ENCODE measurements at regions not wholly inside any gene's neighbourhood (a gene's known extent, or its start where the extent isn't known, plus 50 kb on each side); places are given as distances from the start of the nearest gene placed in this dataset.

DNA sequence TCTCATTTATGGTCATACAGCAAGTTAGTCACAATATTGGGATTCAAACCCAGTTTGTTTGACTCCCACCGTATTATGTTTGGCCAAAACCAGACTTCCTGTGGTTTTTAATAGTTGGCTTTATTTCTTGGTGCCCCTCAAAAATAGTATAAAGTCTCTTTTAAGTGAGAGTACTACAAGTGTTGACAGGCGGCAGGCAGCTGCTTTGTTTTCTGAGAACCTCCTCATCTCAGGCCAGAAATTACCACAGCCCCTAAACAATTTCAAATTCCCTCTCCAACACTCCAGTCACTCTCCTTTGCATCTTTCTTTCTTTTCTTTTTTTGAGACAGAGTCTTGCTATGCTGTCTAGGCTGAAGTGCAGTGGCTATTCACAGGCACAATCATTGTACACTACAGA lies 121.5 kb downstream of the POLR2M start:
- Mint-ChIP-seq H3K4me1 (ENCODE audit: low read depth) (peaks cover 10% of the 10 kb centered on the region), H3K27ac (no peak overlapping the region), H3K36me3 (ENCODE audit: low read depth) (no peaks in the 10 kb centered on the region), H3K27me3 (ENCODE audit: low read depth) (peaks cover 18% of the 10 kb centered on the region), H3K9me3 (no peaks in the 10 kb centered on the region), H3K4me3 (ENCODE audit: low read depth) (no peak overlapping the region)
- no peak for DNase-seq (ENCODE audit: low spot score)
- intact Hi-C loops (cut with micrococcal nuclease): no loop called here

DNA sequence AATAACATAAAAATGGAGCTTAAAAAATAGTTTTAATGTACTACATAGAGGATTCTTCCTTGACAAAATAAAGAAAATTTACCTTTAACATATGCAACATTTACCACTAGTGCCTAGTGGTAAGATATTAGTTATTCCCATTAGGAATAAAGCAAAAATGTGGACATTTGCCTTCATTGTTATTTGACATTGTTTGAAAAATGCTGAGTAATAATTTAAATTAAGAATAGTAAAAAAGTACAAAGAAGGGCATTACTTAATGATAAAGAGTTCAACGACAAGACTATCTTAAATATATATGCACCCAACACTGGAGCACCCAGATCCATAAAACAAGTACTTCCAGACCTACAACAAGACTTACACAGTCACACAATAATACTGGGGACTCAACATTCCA lies 125.7 kb downstream of the POLR2M start:
- DNase-seq (ENCODE audit: low spot score): no peak
- Mint-ChIP-seq H3K4me3 (ENCODE audit: low read depth) (no peak overlapping the region), H3K27me3 (ENCODE audit: low read depth) (peaks cover 26% of the 10 kb centered on the region), H3K36me3 (ENCODE audit: low read depth) (no peaks in the 10 kb centered on the region), H3K9me3 (peaks cover 10% of the 10 kb centered on the region), H3K27ac (no peak overlapping the region), H3K4me1 (ENCODE audit: low read depth) (peaks cover 6% of the 10 kb centered on the region)
- intact Hi-C loops (cut with micrococcal nuclease): no loop called here

DNA sequence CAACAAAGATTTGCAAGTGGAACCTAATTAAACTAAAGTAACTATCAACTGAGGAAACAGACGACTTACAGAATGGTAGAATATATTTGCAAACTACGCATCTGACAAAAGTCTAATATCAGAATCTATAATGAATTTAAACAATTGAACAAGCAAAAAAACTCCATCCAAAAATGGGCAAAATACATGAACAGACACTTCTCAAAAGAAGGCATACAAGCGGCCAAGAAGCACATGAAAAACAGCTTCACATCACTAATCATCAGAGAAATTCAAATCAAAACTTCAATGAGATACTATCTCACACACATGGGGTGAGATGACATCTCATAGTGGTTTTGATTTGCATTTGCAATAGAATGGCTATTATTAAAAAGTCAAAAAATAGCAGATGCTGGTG lies 128.6 kb downstream of the POLR2M start:
- Mint-ChIP-seq H3K27me3 (ENCODE audit: low read depth) (peaks cover 26% of the 10 kb centered on the region), H3K27ac (no peak overlapping the region), H3K36me3 (ENCODE audit: low read depth) (no peaks in the 10 kb centered on the region), H3K4me3 (ENCODE audit: low read depth) (no peak overlapping the region), H3K4me1 (ENCODE audit: low read depth) (no peaks in the 10 kb centered on the region), H3K9me3 (peaks cover 10% of the 10 kb centered on the region)
- DNase-seq (ENCODE audit: low spot score): no peak
- intact Hi-C loops (cut with micrococcal nuclease): no loop called here

DNA sequence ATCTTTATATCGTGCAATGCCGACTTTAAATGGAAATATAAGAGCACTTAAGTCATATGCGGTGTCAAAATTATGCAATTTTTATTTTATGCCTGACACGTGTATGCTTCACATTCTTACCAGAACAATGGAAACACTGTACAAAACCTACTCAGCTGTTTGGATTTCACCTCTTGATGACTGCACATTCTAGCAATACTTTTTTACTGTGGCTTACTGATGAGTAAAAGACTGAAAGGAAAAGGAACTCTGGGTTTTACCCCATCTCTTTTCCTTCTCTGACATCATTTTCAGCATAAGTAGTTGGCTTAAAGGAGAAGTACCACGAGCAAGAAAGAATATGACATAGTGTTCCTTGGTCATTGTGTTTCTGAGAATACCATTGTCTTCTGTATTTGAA lies 142.8 kb downstream of the POLR2M start:
- intact Hi-C loops (cut with micrococcal nuclease): no loop called here
- Mint-ChIP-seq H3K27me3 (ENCODE audit: low read depth) (peaks cover 33% of the 10 kb centered on the region), H3K36me3 (ENCODE audit: low read depth) (no peaks in the 10 kb centered on the region), H3K4me1 (ENCODE audit: low read depth) (no peaks in the 10 kb centered on the region), H3K9me3 (no peaks in the 10 kb centered on the region), H3K4me3 (ENCODE audit: low read depth) (no peak overlapping the region), H3K27ac (no peak overlapping the region)
- no peak for DNase-seq (ENCODE audit: low spot score)

DNA sequence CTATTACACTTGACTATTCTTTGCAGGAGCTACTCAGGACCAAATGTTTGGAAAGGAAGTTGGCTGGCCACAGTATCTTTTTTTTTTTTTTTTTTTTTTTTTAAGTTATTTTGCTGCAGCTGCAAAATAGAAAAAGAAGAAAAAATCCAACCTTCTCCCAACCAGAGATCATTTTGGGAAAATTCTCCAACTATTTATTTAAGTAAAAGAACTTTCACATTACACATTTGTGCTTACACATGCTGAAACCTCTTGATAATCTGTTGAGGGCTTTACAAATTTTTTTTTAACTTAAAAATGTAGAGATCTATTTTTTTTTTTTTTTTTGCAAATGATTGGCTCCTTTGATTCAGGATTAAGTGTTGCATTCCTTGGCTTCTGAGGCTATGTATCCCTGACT lies 148.0 kb downstream of the POLR2M start:
- DNase-seq (ENCODE audit: low spot score): no peak
- Mint-ChIP-seq H3K27ac (no peak overlapping the region), H3K4me3 (ENCODE audit: low read depth) (no peak overlapping the region), H3K4me1 (ENCODE audit: low read depth) (peaks cover 2% of the 10 kb centered on the region), H3K36me3 (ENCODE audit: low read depth) (no peaks in the 10 kb centered on the region), H3K27me3 (ENCODE audit: low read depth) (peaks cover 35% of the 10 kb centered on the region), H3K9me3 (no peaks in the 10 kb centered on the region)
- intact Hi-C loops (cut with micrococcal nuclease): no loop called here

DNA sequence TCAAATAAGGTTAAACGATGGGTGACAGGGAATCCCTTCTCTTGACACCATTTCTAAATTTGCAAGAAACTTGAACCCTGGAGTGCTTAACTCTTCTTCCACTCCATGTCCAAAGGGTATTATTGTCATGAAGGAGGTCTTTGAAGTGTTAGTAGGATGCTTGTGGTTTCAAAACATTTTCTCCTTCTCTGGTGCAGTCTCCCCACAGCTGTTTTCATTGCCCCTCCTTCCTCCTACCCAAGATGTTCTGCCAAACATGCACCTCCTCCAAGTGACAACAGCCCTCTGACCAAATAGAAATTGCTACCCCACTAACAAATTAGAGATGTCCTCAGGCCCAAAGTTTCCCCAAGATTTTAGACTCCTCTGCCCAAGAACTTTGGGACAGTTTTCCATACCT lies 151.4 kb downstream of the POLR2M start:
- intact Hi-C loops (cut with micrococcal nuclease): no loop called here
- H3K4me3 Mint-ChIP-seq (ENCODE audit: low read depth): no peak overlapping the region
- no peaks in the 10 kb centered on the region for H3K9me3 Mint-ChIP-seq
- H3K27me3 Mint-ChIP-seq (ENCODE audit: low read depth): peaks cover 46% of the 10 kb centered on the region
- H3K4me1 Mint-ChIP-seq (ENCODE audit: low read depth): peaks cover 2% of the 10 kb centered on the region
- no peak for DNase-seq (ENCODE audit: low spot score)
- H3K27ac Mint-ChIP-seq: no peak overlapping the region
- H3K36me3 Mint-ChIP-seq (ENCODE audit: low read depth): no peaks in the 10 kb centered on the region

DNA sequence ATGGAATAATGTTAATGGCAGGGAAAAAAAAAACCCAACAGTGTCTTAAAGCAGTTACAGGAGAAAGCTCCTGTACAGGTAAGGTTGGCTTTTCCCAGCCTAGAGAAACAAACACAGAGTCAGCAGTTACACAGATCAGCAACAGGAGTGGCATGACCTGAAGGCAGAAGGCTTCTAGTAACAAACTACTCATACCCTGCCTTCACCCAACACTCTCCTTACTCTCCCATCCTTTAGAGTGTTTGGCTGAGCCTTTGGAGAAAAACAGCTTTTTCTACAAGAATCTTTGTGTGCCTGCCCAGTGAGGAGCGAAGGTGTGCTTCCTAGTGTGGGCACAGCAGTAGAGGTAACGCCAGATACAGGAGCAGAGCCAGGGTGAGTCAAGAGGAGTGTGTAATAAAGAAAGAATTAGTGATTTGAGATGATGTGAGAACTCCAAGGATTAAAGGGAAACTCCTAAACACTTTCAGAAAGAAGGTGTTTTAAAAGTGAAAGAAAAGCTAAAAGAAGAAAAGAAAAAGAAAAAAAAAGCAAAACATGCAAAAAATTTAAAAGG lies 152.7 kb downstream of the POLR2M start:
- H3K36me3 Mint-ChIP-seq (ENCODE audit: low read depth): no peaks in the 10 kb centered on the region
- H3K4me3 Mint-ChIP-seq (ENCODE audit: low read depth): no peak overlapping the region
- no peak for DNase-seq (ENCODE audit: low spot score)
- no peaks in the 10 kb centered on the region for H3K9me3 Mint-ChIP-seq
- H3K27ac Mint-ChIP-seq: no peak overlapping the region
- peaks cover 39% of the 10 kb centered on the region for H3K27me3 Mint-ChIP-seq (ENCODE audit: low read depth)
- peaks cover 2% of the 10 kb centered on the region for H3K4me1 Mint-ChIP-seq (ENCODE audit: low read depth)
- intact Hi-C loops (cut with micrococcal nuclease): no loop called here

DNA sequence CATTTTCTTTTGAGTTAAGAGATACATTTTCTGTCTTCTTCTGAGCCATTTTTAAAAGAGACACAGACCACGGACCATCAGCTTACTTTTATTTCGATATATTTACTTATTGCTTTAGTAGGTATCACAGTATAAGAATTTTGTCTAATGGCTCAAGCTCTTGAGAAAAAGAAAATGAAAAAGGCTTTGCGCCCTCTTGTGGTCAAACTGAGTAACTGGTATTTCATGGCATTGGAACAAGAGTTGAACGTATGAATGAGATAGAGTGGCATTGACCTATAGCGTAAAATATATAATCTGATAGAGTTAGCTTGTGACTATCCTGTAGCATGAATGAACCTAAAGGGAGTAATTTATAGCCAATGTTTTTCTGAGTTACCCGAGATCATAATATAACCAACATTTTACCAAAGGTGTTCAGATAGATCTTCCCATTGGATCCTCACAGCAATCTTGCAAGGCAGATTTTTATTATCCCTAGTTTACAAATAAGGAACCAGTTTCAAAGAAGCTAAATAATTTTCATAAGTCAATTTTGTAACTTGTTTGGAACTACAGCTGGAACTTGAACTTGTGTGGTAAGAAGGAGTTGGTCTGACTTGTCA lies 154.6 kb downstream of the POLR2M start:
- Mint-ChIP-seq H3K27me3 (ENCODE audit: low read depth) (peaks cover 46% of the 10 kb centered on the region), H3K9me3 (no peaks in the 10 kb centered on the region), H3K36me3 (ENCODE audit: low read depth) (no peaks in the 10 kb centered on the region), H3K4me3 (ENCODE audit: low read depth) (no peak overlapping the region), H3K4me1 (ENCODE audit: low read depth) (peaks cover 6% of the 10 kb centered on the region), H3K27ac (no peak overlapping the region)
- no peak for DNase-seq (ENCODE audit: low spot score)
- intact Hi-C loops (cut with micrococcal nuclease): loop anchor here (2.0 to 5.0 kb wide), 3 partner anchors 112 to 302 kb away; no protein-coding TSS in a partner anchor

DNA sequence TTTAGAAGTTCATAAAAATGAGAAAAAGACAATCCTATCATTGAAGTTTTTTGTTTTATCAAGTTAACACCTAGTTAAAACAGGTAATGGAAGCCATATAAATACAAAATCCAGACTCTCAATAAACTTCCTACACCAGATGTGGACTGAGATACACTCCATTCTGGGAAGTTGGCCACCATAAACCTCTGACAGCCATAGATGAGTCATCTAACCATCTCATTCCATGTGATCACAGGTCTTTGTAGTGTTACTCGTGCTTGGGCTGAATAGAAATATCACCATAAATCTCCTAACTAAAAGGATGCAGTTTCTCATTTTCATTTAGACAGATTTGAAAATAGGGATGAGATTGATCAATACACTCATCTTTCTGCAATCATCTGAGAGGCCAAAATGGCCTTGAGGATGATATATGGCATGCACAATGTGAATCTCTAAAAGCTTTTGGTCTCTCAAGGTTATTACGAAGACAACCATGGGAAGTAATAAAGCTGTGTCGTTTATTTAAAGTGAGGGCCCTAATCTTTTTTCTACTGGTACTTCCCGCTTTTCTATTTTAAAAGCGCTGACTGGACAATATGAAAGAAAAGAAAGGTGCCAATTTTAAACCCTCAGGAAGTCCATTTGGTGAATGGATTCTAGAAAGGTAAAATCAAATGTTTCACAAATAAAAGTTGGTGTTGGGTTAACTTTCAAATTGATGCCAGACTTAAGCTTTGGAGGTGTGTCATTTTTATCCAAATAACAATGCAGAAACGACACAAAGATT lies 155.5 kb downstream of the POLR2M start:
- Mint-ChIP-seq H3K27me3 (ENCODE audit: low read depth) (peaks cover 48% of the 10 kb centered on the region), H3K4me3 (ENCODE audit: low read depth) (no peak overlapping the region), H3K9me3 (no peaks in the 10 kb centered on the region), H3K36me3 (ENCODE audit: low read depth) (no peaks in the 10 kb centered on the region), H3K27ac (no peak overlapping the region), H3K4me1 (ENCODE audit: low read depth) (peaks cover 6% of the 10 kb centered on the region)
- intact Hi-C loops (cut with micrococcal nuclease): loop anchor here (2.0 to 5.0 kb wide), 3 partner anchors 113 to 303 kb away; no protein-coding TSS in a partner anchor
- DNase-seq (ENCODE audit: low spot score): no peak

DNA sequence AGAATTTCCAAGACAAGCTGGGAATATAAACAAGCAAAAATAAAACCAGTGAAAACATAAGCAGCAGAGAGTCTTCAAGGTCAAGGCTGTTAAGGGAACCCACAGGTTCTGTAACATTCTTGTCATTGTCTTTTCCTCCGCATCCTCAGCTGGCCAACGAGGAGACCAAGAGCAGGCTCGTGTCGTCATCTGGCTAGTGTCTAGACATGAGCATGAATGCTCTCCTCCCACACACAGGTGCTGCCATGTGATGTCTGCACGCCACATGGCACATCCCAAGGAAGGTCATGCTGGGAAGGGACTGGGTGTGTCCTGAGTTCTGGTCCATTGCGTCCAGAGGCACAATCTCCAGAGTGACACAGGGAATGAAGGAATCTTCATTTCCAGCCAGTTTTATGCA lies 156.2 kb downstream of the POLR2M start:
- peaks cover 7% of the 10 kb centered on the region for H3K4me1 Mint-ChIP-seq (ENCODE audit: low read depth)
- intact Hi-C loops (cut with micrococcal nuclease): loop anchor here (5.0 kb wide), 1 partner anchor 130 kb away; no protein-coding TSS in a partner anchor
- H3K9me3 Mint-ChIP-seq: no peaks in the 10 kb centered on the region
- no peaks in the 10 kb centered on the region for H3K36me3 Mint-ChIP-seq (ENCODE audit: low read depth)
- no peak for DNase-seq (ENCODE audit: low spot score)
- peaks cover 49% of the 10 kb centered on the region for H3K27me3 Mint-ChIP-seq (ENCODE audit: low read depth)
- no peak overlapping the region for H3K27ac Mint-ChIP-seq
- no peak overlapping the region for H3K4me3 Mint-ChIP-seq (ENCODE audit: low read depth)

DNA sequence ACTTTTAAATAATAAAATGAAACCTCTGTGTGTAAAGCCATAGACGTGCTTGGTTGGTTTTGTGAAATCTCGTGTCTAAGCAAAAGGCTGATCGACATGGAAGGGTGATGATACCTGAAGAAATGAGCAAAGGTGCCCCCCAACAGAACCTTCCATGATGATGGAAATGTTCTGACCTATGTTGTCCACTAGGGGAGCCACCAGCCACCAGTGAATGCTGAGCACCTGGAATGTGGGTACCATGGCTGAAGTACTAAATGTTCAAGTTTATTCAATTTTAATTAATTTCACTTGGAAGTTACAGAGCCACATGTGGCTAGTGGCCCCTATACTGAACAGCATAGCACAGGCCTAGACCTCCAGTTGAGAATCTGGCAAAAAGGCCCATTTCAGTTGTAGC lies 158.8 kb downstream of the POLR2M start:
- H3K4me3 Mint-ChIP-seq (ENCODE audit: low read depth): no peak overlapping the region
- no peaks in the 10 kb centered on the region for H3K36me3 Mint-ChIP-seq (ENCODE audit: low read depth)
- intact Hi-C loops (cut with micrococcal nuclease): no loop called here
- H3K27me3 Mint-ChIP-seq (ENCODE audit: low read depth): peaks cover 52% of the 10 kb centered on the region
- H3K9me3 Mint-ChIP-seq: no peaks in the 10 kb centered on the region
- DNase-seq (ENCODE audit: low spot score): no peak
- H3K4me1 Mint-ChIP-seq (ENCODE audit: low read depth): peaks cover 16% of the 10 kb centered on the region
- H3K27ac Mint-ChIP-seq: no peak overlapping the region

DNA sequence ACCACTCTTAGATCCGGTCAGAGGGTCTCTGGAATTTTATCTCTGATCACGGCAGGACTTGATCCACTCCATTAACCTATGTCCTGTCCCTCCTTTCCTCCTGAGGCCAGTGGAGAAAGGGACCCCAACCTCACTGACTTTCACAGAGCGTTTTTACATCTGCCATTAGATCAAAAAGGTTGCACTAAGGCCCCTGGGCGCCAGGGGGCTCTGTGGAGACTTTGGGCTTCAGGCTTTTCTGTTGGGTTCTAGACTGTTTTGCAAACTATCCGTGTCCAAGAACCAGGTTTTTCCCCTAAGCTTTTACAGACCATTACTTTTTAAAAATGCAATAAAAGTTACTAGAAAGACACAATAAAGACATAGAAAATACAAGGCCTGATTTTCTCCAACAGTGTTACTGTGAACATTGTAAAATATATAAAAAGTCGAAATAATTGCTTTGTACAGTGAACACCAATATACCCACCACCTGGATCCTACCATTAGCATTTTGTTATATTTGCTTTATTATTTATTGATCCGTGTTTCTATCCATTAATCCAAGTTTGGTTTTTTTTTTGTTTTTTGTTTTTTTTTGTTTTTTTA lies 159.7 kb downstream of the POLR2M start:
- intact Hi-C loops (cut with micrococcal nuclease): loop anchor here (2.0 kb wide), 1 partner anchor 205 kb away; no protein-coding TSS in a partner anchor
- H3K9me3 Mint-ChIP-seq: no peaks in the 10 kb centered on the region
- H3K4me1 Mint-ChIP-seq (ENCODE audit: low read depth): peaks cover 16% of the 10 kb centered on the region
- H3K36me3 Mint-ChIP-seq (ENCODE audit: low read depth): no peaks in the 10 kb centered on the region
- H3K27me3 Mint-ChIP-seq (ENCODE audit: low read depth): peaks cover 50% of the 10 kb centered on the region
- no peak overlapping the region for H3K4me3 Mint-ChIP-seq (ENCODE audit: low read depth)
- peak; percentile 43 for DNase-seq (ENCODE audit: low spot score)
- no peak overlapping the region for H3K27ac Mint-ChIP-seq
